PFSK-1 (cell line): ENCODE measurements at regions not wholly inside any gene's neighbourhood (a gene's known extent, or its start where the extent isn't known, plus 50 kb on each side); places are given as distances from the start of the nearest gene placed in this dataset.

Experiments
- FOXP2 ChIP-seq: optimal IDR thresholded peaks from 2 replicates; pipeline ENCODE3; 2011; ENCODE audit warnings: borderline replicate concordance, control low read depth, inconsistent platforms; ENCODE audit not compliant: insufficient read depth; ENCODE audit errors: extremely low read length, extremely low read depth
- POLR2AphosphoS5 ChIP-seq: IDR thresholded peaks from 2 replicates; pipeline ENCODE4 v1.6.1; 2012; ENCODE audit warnings: low read depth, mild to moderate bottlenecking, control low read depth, low read length, moderate library complexity
- REST ChIP-seq, 2 experiments: IDR thresholded peaks; 2 replicates each; pipeline versions ENCODE4 v1.6.1 to v1.8.0; 2011 to 2012; ENCODE audit warnings: low read depth in 2 of 2, low read length in 2 of 2, control low read depth in 1 of 2, inconsistent platforms in 1 of 2, mild to moderate bottlenecking in 1 of 2, moderate library complexity in 1 of 2; ENCODE audit not compliant: insufficient read depth in 1 of 2
- SIN3A ChIP-seq: IDR thresholded peaks from 2 replicates; pipeline ENCODE4 v1.6.1; 2012; ENCODE audit warnings: mild to moderate bottlenecking, low read length, moderate library complexity, borderline replicate concordance; ENCODE audit not compliant: insufficient read depth
- TAF1 ChIP-seq: IDR thresholded peaks from 2 replicates; pipeline ENCODE4 v1.6.1; 2012; ENCODE audit warnings: low read length, control low read depth, borderline replicate concordance; ENCODE audit not compliant: insufficient read depth

GRCh38 chr21:35520302-35520701 lies 471.2 kb upstream of the RUNX1 start:
- TF ChIP-seq TAF1 = no peak
- no peak for TF ChIP-seq REST (IDR thresholded peaks at IDR 0.05; ENCODE audit: insufficient read depth in 1 of 2, low read depth in 2 of 2, low read length in 2 of 2)
- TF ChIP-seq POLR2AphosphoS5 = no peak
- no peak for TF ChIP-seq SIN3A

- TF ChIP-seq FOXP2 (no peak), REST (IDR thresholded peaks at IDR 0.05; ENCODE audit: insufficient read depth in 1 of 2, low read depth in 2 of 2, low read length in 2 of 2) (no peak), SIN3A (no peak), TAF1 (no peak), POLR2AphosphoS5 (no peak)
Measured at GRCh38 chr21:35517865-35518264, 468.8 kb upstream of the RUNX1 start.

GRCh38 chr21:35512346-35512745 lies 463.2 kb upstream of the RUNX1 start:
- TF ChIP-seq FOXP2 (no peak), TAF1 (no peak), REST (IDR thresholded peaks at IDR 0.05; ENCODE audit: insufficient read depth in 1 of 2, low read depth in 2 of 2, low read length in 2 of 2) (no peak), SIN3A (no peak), POLR2AphosphoS5 (no peak)

GRCh38 chr21:35511696-35512162 lies 462.6 kb upstream of the RUNX1 start:
- no peak for TF ChIP-seq FOXP2
- TF ChIP-seq TAF1 = no peak
- TF ChIP-seq REST (IDR thresholded peaks at IDR 0.05; ENCODE audit: insufficient read depth in 1 of 2, low read depth in 2 of 2, low read length in 2 of 2) = no peak
- no peak for TF ChIP-seq SIN3A

- TF ChIP-seq TAF1 (no peak), POLR2AphosphoS5 (no peak), SIN3A (no peak), FOXP2 (no peak), REST (IDR thresholded peaks at IDR 0.05; ENCODE audit: insufficient read depth in 1 of 2, low read depth in 2 of 2, low read length in 2 of 2) (no peak)
Measured at GRCh38 chr21:35510957-35511695, 462.0 kb upstream of the RUNX1 start.
